T-cell (primary cell): ENCODE measurements at regions not wholly inside any gene's neighbourhood (a gene's known extent, or its start where the extent isn't known, plus 50 kb on each side); places are given as distances from the start of the nearest gene placed in this dataset.

Source experiments
- ATAC-seq, 4 experiments: fragments of 200-7000 bp in 3 of 4; fragments of 150-1000 bp in 1 of 4; cut with Tn5 transposase; replicated peaks in 1 of 4; 1 replicate in 3 of 4; 2 replicates in 1 of 4; pipeline ENCODE4 v1.10.0; 2021; ENCODE audit warnings: moderate library complexity in 3 of 4, mild to moderate bottlenecking in 2 of 4, moderate number of reproducible peaks in 1 of 4
- CTCF ChIA-PET, 2 donors: fragments of 300-600 bp; sonication (Branson Sonifier 250); formaldehyde crosslinking; loops; one replicate each; lab custom pipeline; 2022; ENCODE audit warnings: antibody characterized with exemption in 2 of 2; lab: Charles Lee
- POLR2A ChIA-PET, 2 donors: fragments of 300-600 bp; sonication (Branson Sonifier 250); formaldehyde crosslinking; loops; one replicate each; lab custom pipeline; 2022; ENCODE audit warnings: antibody characterized with exemption in 2 of 2; lab: Charles Lee
- DNase-seq, 35 experiments: peaks; one replicate each; pipeline versions ENCODE4 v3.0.0 to v3.0.0-alpha.2; 2013 to 2023
- H3K27ac ChIP-seq: one replicate; pipeline ENCODE4 v1.5.1; 2013; ENCODE audit warnings: low read length
- H3K27me3 ChIP-seq, 2 experiments: replicated peaks in 1 of 2; 1 replicate in 1 of 2; 2 replicates in 1 of 2; pipeline versions ENCODE4 v1.6.1 to v1.7.0; 2013; ENCODE audit warnings: low read length in 1 of 2, mixed read lengths in 1 of 2; ENCODE audit not compliant: control insufficient read depth in 2 of 2, insufficient read depth in 2 of 2; ENCODE audit errors: extremely low read depth in 1 of 2
- H3K36me3 ChIP-seq, 2 donors: 1 replicate in 1 of 2; 2 replicates in 1 of 2; pipeline versions ENCODE4 v1.6.1 to v1.7.0; 2013; ENCODE audit warnings: low read length in 1 of 2; ENCODE audit not compliant: control insufficient read depth in 2 of 2, insufficient read depth in 1 of 2; ENCODE audit errors: extremely low read depth in 1 of 2
- H3K4me1 ChIP-seq, 2 experiments: 1 replicate in 1 of 2; 2 replicates in 1 of 2; pipeline versions ENCODE4 v1.6.1 to v1.7.0; 2013; ENCODE audit warnings: low read length in 2 of 2, mixed read lengths in 1 of 2; ENCODE audit not compliant: insufficient read depth in 2 of 2, control insufficient read depth in 1 of 2; ENCODE audit errors: extremely low read depth in 1 of 2
- H3K4me3 ChIP-seq, 2 donors: 1 replicate in 1 of 2; 2 replicates in 1 of 2; pipeline versions ENCODE4 v1.5.1 to v1.7.0; 2013; ENCODE audit warnings: mild to moderate bottlenecking in 2 of 2, low read length in 1 of 2, moderate library complexity in 1 of 2; ENCODE audit not compliant: control insufficient read depth in 1 of 2; ENCODE audit errors: extremely low read depth in 1 of 2
- H3K9me3 ChIP-seq: 2 replicates; pipeline ENCODE4 v1.7.0; 2013
- H3K27ac Mint-ChIP-seq, 2 donors: one replicate each; pipeline ENCODE4 v1.8.0; 2020 to 2021; ENCODE audit warnings: mild to moderate bottlenecking in 2 of 2, mixed read lengths in 2 of 2
- H3K27me3 Mint-ChIP-seq, 2 donors: one replicate each; pipeline ENCODE4 v1.8.0; 2021 to 2022; ENCODE audit warnings: mixed read lengths in 2 of 2
- H3K36me3 Mint-ChIP-seq: one replicate; pipeline ENCODE4 v1.8.0; 2021; ENCODE audit warnings: mixed read lengths
- H3K4me1 Mint-ChIP-seq, 3 donors: one replicate each; pipeline ENCODE4 v1.8.0; 2020 to 2022; ENCODE audit warnings: mixed read lengths in 3 of 3, mild to moderate bottlenecking in 1 of 3
- H3K4me3 Mint-ChIP-seq, 3 donors: one replicate each; pipeline ENCODE4 v1.8.0; 2020 to 2022; ENCODE audit warnings: mild to moderate bottlenecking in 3 of 3, mixed read lengths in 3 of 3, moderate library complexity in 3 of 3
- H3K9me3 Mint-ChIP-seq, 3 donors: one replicate each; pipeline ENCODE4 v1.8.0; 2020 to 2022; ENCODE audit warnings: mixed read lengths in 3 of 3
- WGBS: methylation state at CpG from one replicate; pipeline ENCODE4 v1.1.5; 2013; ENCODE audit warnings: missing lambda C conversion rate; ENCODE audit not compliant: insufficient coverage; 5-methylcytosine and 5-hydroxymethylcytosine counted together

DNA sequence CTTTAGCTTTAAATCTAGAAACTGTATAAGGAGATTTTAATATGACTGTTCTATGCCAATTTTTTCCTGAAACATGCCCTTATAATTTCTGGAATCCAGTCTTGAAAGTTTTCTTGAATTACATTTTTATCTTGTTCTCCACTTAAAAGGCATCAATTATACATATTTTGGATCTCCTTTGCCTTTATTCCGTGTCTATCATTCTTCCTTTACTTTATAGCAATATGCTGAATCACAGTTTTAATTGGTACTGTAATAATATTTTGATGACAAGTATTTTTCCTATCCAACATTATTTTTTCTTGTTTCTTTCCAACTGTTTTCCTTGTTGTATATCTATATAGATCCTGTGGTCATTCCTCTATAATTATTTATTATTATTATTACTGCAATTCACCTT lies 361.2 kb downstream of the PIK3R1 start:
- Mint-ChIP-seq H3K4me3 (no peak overlapping the region), H3K36me3 (peaks cover 3% of the 10 kb centered on the region), H3K9me3 (peaks cover 0 to 23% (median 13%) of the 10 kb centered on the region in 3 donors), H3K27ac (no peak overlapping the region), H3K4me1 (no peaks in the 10 kb centered on the region), H3K27me3 (peaks cover 3 to 4% of the 10 kb centered on the region in 2 donors)
- CTCF ChIA-PET = no interaction called here
- peaks cover 0 to 3% of the 10 kb centered on the region in 2 experiments for H3K27me3 ChIP-seq
- ATAC-seq (no peak), DNase-seq (no peak)
- peaks cover 2% of the 10 kb centered on the region for H3K9me3 ChIP-seq
- H3K4me3 ChIP-seq = no peak overlapping the region
- no CpG with 5 or more reads among the region's 1 CpG for WGBS
- POLR2A ChIA-PET = no interaction called here
- no peaks in the 10 kb centered on the region for H3K36me3 ChIP-seq
- no peaks in the 10 kb centered on the region for H3K4me1 ChIP-seq
- H3K27ac ChIP-seq = no peak overlapping the region

DNA sequence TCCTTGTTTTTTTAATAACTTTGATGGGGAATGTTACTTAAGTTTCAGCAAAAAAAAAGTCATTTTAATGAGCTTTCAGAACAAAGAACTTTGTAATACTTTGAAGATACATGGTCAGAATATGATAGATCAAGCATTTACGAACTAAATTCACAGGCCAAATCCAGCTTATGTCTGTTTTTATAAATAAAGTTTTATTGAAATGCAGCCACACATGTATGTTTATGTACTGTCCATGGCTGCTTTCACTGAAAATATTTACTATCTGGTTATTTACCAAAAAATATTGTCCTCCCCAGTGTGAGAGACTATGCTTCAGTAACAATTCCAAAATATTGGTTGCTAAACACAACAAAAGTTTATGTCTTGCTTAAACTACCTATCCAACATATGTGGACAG lies 366.7 kb downstream of the PIK3R1 start:
- CTCF ChIA-PET = no interaction called here
- no peaks in the 10 kb centered on the region for H3K27me3 ChIP-seq
- no peak overlapping the region for H3K4me3 ChIP-seq
- H3K27ac ChIP-seq = no peak overlapping the region
- ATAC-seq (no peak), DNase-seq (no peak)
- no peak overlapping the region for H3K4me3 Mint-ChIP-seq
- H3K9me3 ChIP-seq = no peaks in the 10 kb centered on the region
- H3K4me1 Mint-ChIP-seq = no peaks in the 10 kb centered on the region
- H3K36me3 Mint-ChIP-seq = peaks cover 3% of the 10 kb centered on the region
- no peaks in the 10 kb centered on the region for H3K36me3 ChIP-seq
- H3K27ac Mint-ChIP-seq = no peak overlapping the region
- H3K9me3 Mint-ChIP-seq = peaks cover 0 to 11% (median 6%) of the 10 kb centered on the region in 3 donors
- H3K27me3 Mint-ChIP-seq = peaks cover 3 to 4% of the 10 kb centered on the region in 2 donors
- WGBS = no CpG with 5 or more reads among the region's 1 CpG
- POLR2A ChIA-PET = no interaction called here
- H3K4me1 ChIP-seq = peaks cover 0 to 2% of the 10 kb centered on the region in 2 experiments

DNA sequence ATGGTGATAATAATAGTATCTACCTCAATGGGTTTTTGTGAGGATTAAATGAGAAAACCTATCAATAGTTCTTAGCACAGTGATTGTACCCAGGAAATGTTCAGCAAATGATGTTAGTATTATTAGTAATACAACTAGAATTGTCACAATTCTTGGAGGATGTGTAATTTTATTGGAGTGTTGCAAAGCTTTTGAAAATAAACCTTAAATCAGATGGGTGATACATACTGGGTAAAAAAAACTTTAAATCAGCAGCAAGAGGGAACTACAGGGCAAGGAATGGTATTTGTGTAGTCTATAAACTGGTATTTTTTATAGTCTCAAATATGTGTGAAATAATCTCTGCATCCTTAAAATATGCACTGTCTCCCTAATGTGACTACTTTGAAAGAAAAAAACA lies 371.6 kb downstream of the PIK3R1 start:
- no peaks in the 10 kb centered on the region for H3K9me3 Mint-ChIP-seq
- no peaks in the 10 kb centered on the region for H3K36me3 ChIP-seq
- H3K4me1 ChIP-seq = peaks cover 0 to 2% of the 10 kb centered on the region in 2 experiments
- H3K4me3 ChIP-seq = no peak overlapping the region
- no peaks in the 10 kb centered on the region for H3K27me3 Mint-ChIP-seq
- no peak overlapping the region for H3K27ac ChIP-seq
- POLR2A ChIA-PET = no interaction called here
- no peaks in the 10 kb centered on the region for H3K27me3 ChIP-seq
- H3K9me3 ChIP-seq = no peaks in the 10 kb centered on the region
- no peak overlapping the region for H3K4me3 Mint-ChIP-seq
- no peaks in the 10 kb centered on the region for H3K36me3 Mint-ChIP-seq
- DNase-seq (no peak), ATAC-seq (no peak)
- no peaks in the 10 kb centered on the region for H3K4me1 Mint-ChIP-seq
- no peak overlapping the region for H3K27ac Mint-ChIP-seq
- CTCF ChIA-PET = no interaction called here

DNA sequence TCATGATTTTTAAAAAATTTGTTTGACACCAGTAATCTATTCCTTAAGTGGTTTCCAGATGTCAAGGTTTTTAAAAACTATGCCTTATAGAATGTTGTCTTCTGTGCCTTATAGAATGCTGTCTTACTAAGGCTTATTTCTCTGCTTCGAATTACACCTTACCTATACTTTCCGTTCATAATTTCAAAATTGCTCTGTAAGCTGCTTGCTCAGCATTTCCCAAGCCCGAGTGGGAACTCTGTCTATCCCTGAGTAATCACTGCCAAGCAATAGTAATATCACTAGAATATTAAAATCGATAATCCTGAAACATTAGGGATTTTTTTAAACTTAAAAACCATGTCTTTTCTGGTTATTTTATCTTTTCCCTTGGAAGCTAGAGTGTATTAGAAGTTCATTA lies 376.3 kb downstream of the PIK3R1 start:
- ChIA-PET CTCF (no interaction called here), POLR2A (no interaction called here)
- H3K27me3 Mint-ChIP-seq = no peaks in the 10 kb centered on the region
- Histone ChIP-seq H3K4me3 (no peak overlapping the region), H3K4me1 (no peaks in the 10 kb centered on the region), H3K27ac (no peak overlapping the region), H3K27me3 (peaks cover 0 to 2% of the 10 kb centered on the region in 2 experiments), H3K36me3 (no peaks in the 10 kb centered on the region), H3K9me3 (no peaks in the 10 kb centered on the region)
- WGBS = no CpG with 5 or more reads among the region's 4 CpGs
- H3K36me3 Mint-ChIP-seq = no peaks in the 10 kb centered on the region
- no peak overlapping the region for H3K4me3 Mint-ChIP-seq
- ATAC-seq (no peak), DNase-seq (no peak)
- H3K4me1 Mint-ChIP-seq = no peaks in the 10 kb centered on the region
- no peaks in the 10 kb centered on the region for H3K9me3 Mint-ChIP-seq
- H3K27ac Mint-ChIP-seq = no peak overlapping the region

DNA sequence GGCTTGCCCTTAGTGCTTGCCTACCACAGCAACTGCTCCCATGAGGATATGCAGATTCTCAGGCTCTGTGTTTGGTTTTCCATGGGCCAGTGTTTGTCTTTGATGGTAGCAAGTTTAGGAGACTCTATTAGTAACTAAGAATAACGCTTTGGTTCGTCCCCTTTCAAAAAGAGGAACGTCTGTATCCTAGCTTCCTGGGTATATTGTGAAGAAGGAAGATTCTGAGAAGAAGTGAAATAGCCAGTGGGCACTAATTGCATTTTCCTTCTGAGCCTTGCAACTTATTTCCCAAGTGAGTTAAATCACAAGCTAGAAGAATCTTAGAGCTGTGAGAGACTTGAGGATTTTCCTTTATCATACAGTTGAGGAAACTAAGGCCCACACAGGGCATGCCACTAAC lies 376.8 kb downstream of the PIK3R1 start:
- Mint-ChIP-seq H3K36me3 (no peaks in the 10 kb centered on the region), H3K27ac (no peak overlapping the region), H3K4me1 (no peaks in the 10 kb centered on the region), H3K9me3 (no peaks in the 10 kb centered on the region), H3K27me3 (no peaks in the 10 kb centered on the region), H3K4me3 (no peak overlapping the region)
- CTCF ChIA-PET = no interaction called here
- DNase-seq = no peak
- Histone ChIP-seq H3K4me3 (no peak overlapping the region), H3K27me3 (peaks cover 0 to 2% of the 10 kb centered on the region in 2 experiments), H3K27ac (no peak overlapping the region), H3K36me3 (no peaks in the 10 kb centered on the region), H3K4me1 (no peaks in the 10 kb centered on the region), H3K9me3 (no peaks in the 10 kb centered on the region)
- ATAC-seq = no peak
- POLR2A ChIA-PET = no interaction called here
- 62% methylated on average over 3 of the region's 3 CpGs for WGBS

DNA sequence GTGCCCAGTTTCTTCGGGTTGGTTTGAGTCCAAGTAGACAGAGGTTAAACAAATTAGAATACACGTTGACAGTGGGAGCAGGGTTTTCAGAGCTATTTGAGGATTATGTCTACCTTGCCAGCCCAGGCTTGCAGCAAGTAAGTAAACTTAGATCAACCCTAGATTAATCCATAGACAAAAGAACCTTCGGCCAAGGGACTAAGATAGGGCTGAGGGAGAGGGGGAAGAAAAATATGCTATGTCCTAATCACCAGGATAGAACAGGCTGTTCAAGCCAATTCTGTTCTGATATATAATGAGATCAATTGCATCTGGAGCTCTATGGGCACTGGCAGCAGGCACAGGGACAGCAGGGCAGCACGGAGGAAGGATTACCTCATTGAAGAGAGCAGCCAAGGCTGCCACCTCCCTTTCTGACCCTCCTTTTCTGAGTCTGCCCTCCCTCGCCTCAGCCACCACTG lies 377.7 kb downstream of the PIK3R1 start:
- Histone ChIP-seq H3K27ac (no peak overlapping the region), H3K4me1 (no peaks in the 10 kb centered on the region), H3K27me3 (peaks cover 0 to 2% of the 10 kb centered on the region in 2 experiments), H3K4me3 (no peak overlapping the region), H3K36me3 (no peaks in the 10 kb centered on the region), H3K9me3 (no peaks in the 10 kb centered on the region)
- ATAC-seq (no peak), DNase-seq (no peak)
- CTCF ChIA-PET = interaction anchor here in 1 of 2 donors (0.7 to 1.2 kb wide), 2 partner anchors 14 to 436 kb away, joined by 4 to 5 read pairs; no protein-coding TSS in a partner anchor
- Mint-ChIP-seq H3K4me3 (no peak overlapping the region), H3K27ac (no peak overlapping the region), H3K9me3 (no peaks in the 10 kb centered on the region), H3K4me1 (no peaks in the 10 kb centered on the region), H3K27me3 (no peaks in the 10 kb centered on the region), H3K36me3 (no peaks in the 10 kb centered on the region)
- WGBS = 70% methylated on average over 1 of the region's 5 CpGs
- POLR2A ChIA-PET = no interaction called here

DNA sequence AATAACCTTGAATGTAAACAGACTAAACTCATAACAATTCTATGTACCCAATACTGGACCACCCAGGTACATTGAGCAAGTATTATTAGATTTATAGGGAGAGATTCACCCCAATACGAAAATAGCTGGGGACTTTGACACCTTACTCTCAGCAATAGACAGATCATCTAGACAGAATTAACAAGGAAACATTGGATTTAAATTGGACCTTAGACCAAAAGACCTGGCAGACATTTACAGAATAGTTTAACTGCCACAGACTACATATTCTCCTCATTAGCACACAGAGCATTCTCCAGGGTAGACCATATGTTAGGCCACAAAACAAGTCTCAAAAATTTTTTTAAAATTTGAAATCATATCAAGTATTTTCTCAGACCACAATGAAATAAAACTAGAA lies 397.4 kb downstream of the PIK3R1 start:
- CTCF ChIA-PET = no interaction called here
- Mint-ChIP-seq H3K27ac (no peak overlapping the region), H3K9me3 (peaks cover 19 to 49% (median 24%) of the 10 kb centered on the region in 3 donors), H3K4me1 (no peaks in the 10 kb centered on the region), H3K36me3 (peaks cover 3% of the 10 kb centered on the region), H3K27me3 (peaks cover 0 to 8% of the 10 kb centered on the region in 2 donors), H3K4me3 (no peak overlapping the region)
- Histone ChIP-seq H3K4me3 (no peak overlapping the region), H3K9me3 (peaks cover 5% of the 10 kb centered on the region), H3K4me1 (no peaks in the 10 kb centered on the region), H3K27ac (no peak overlapping the region), H3K36me3 (no peaks in the 10 kb centered on the region), H3K27me3 (peaks cover 0 to 7% of the 10 kb centered on the region in 2 experiments)
- DNase-seq (no peak), ATAC-seq (no peak)
- POLR2A ChIA-PET = no interaction called here
- no CpG with 5 or more reads among the region's 1 CpG for WGBS
